AG04449 (cell line): ENCODE measurements at regions not wholly inside any gene's neighbourhood (a gene's known extent, or its start where the extent isn't known, plus 50 kb on each side); places are given as distances from the start of the nearest gene placed in this dataset.

Experiments used
- CTCF ChIA-PET: fragments of 350-600 bp; formaldehyde crosslinking; extraction: SDS; loops from one replicate; lab custom pipeline; 2021; ENCODE audit warnings: antibody characterized with exemption; lab: Yijun Ruan, JAX
- POLR2A ChIA-PET: fragments of 400-600, 350-600 bp; formaldehyde crosslinking; extraction: SDS; loops from one replicate; lab custom pipeline; 2020; ENCODE audit warnings: antibody characterized with exemption, inconsistent platforms; lab: Yijun Ruan, JAX
- DNase-seq: peaks from one replicate; pipeline ENCODE4 v3.0.0-alpha.2; 2010; ENCODE audit warnings: low read depth, low spot score
- H3K4me3 ChIP-seq: 2 replicates; pipeline ENCODE4 v1.5.1; 2011; ENCODE audit warnings: low read depth, mild to moderate bottlenecking, control low read depth, low read length
- TF ChIP-seq, protein P1 (sequence below): IDR thresholded peaks from one replicate; pipeline ENCODE4 v1.5.1; 2011; ENCODE audit warnings: mild to moderate bottlenecking, moderate library complexity, low read length, control low read depth, inconsistent platforms; ENCODE audit not compliant: insufficient read depth; ENCODE audit errors: missing control alignments

GRCh38 chr13:37486171-37486681, 112.3 kb downstream of the POSTN start:
- H3K4me3 ChIP-seq: no peak overlapping the region
- TF ChIP-seq, protein P1, sequence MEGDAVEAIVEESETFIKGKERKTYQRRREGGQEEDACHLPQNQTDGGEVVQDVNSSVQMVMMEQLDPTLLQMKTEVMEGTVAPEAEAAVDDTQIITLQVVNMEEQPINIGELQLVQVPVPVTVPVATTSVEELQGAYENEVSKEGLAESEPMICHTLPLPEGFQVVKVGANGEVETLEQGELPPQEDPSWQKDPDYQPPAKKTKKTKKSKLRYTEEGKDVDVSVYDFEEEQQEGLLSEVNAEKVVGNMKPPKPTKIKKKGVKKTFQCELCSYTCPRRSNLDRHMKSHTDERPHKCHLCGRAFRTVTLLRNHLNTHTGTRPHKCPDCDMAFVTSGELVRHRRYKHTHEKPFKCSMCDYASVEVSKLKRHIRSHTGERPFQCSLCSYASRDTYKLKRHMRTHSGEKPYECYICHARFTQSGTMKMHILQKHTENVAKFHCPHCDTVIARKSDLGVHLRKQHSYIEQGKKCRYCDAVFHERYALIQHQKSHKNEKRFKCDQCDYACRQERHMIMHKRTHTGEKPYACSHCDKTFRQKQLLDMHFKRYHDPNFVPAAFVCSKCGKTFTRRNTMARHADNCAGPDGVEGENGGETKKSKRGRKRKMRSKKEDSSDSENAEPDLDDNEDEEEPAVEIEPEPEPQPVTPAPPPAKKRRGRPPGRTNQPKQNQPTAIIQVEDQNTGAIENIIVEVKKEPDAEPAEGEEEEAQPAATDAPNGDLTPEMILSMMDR: no peak
- DNase-seq: no peak
- ChIA-PET POLR2A (no interaction called here), CTCF (no interaction called here)

- TF ChIP-seq, protein P1: no peak
- CTCF ChIA-PET: no interaction called here
- H3K4me3 ChIP-seq: no peak overlapping the region
- POLR2A ChIA-PET: no interaction called here
- no peak for DNase-seq
These were observed 112.8 kb downstream of the POSTN start for GRCh38 chr13:37485756-37486155.

DNA sequence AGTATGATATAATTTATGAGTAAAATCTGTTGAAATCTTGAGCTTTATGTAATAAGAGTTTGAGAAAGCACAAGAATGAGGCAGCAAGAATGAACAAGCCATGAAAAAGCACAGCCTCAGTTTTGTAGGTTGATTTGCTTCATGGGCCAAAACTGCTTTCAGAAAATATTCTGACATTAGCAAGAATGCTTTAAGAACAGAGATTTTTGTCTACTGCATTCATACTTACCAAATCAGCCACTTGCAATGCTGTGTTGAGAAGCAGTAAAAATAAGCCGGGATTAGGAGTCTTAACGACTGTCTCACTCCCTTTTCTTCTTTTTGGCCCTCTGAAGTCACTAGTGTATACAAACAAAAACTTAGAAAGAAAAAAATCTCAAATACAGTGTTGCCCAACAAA, 114.5 kb downstream of the POSTN start:
- TF ChIP-seq, protein P1: no peak
- no peak overlapping the region for H3K4me3 ChIP-seq
- no peak for DNase-seq
- ChIA-PET POLR2A (no interaction called here), CTCF (no interaction called here)

GRCh38 chr13:37482331-37482730, 116.2 kb downstream of the POSTN start:
- no peak for DNase-seq
- TF ChIP-seq, protein P1: no peak
- CTCF ChIA-PET: interaction anchor here (0.9 kb wide), 1 partner anchor 194 kb away, joined by 3 read pairs; no protein-coding TSS in a partner anchor
- POLR2A ChIA-PET: interaction anchor here (1.5 kb wide), 1 partner anchor 52 kb away, joined by 3 read pairs; no protein-coding TSS in a partner anchor
- H3K4me3 ChIP-seq: no peak overlapping the region

GRCh38 chr13:37481885-37482227, 116.7 kb downstream of the POSTN start:
- TF ChIP-seq, protein P1: no peak
- DNase-seq: no peak
- H3K4me3 ChIP-seq: no peak overlapping the region
- ChIA-PET POLR2A (no interaction called here), CTCF (no interaction called here)

- H3K4me3 ChIP-seq: no peak overlapping the region
- ChIA-PET POLR2A (interaction anchor here (0.8 to 0.9 kb wide), 2 partner anchors 256 to 287 kb away, joined by 3 to 5 read pairs; no protein-coding TSS in a partner anchor), CTCF (no interaction called here)
- DNase-seq: no peak
- TF ChIP-seq, protein P1: no peak
These were observed 117.3 kb downstream of the POSTN start for GRCh38 chr13:37481011-37481884.
